Tibial nerve (tissue), 4 donors: ENCODE measurements at regions not wholly inside any gene's neighbourhood (a gene's known extent, or its start where the extent isn't known, plus 50 kb on each side); places are given as distances from the start of the nearest gene placed in this dataset.

ENCODE experiments used
- EP300 ChIP-seq, 2 donors: sonication (generic); formaldehyde crosslinking; IDR thresholded peaks; one replicate each; pipeline ENCODE4 v1.6.1; 2017; ENCODE audit warnings: antibody characterized with exemption in 2 of 2, mild to moderate bottlenecking in 1 of 2
- POLR2A ChIP-seq, 2 donors: fragments of 450-650 bp; IDR thresholded peaks; one replicate each; pipeline ENCODE4 v1.6.1; 2017; ENCODE audit warnings: antibody characterized with exemption in 2 of 2, mild to moderate bottlenecking in 2 of 2, moderate library complexity in 2 of 2
- TF ChIP-seq, protein P1 (sequence below), 5 experiments: fragments of 200-600 bp in 3 of 5; fragments of 450-650 bp in 2 of 5; sonication (generic) in 3 of 5; IDR thresholded peaks; one replicate each; pipeline ENCODE4 v1.5.1; 2016 to 2019; ENCODE audit warnings: antibody characterized with exemption in 5 of 5, mild to moderate bottlenecking in 3 of 5, moderate library complexity in 2 of 5

DNA sequence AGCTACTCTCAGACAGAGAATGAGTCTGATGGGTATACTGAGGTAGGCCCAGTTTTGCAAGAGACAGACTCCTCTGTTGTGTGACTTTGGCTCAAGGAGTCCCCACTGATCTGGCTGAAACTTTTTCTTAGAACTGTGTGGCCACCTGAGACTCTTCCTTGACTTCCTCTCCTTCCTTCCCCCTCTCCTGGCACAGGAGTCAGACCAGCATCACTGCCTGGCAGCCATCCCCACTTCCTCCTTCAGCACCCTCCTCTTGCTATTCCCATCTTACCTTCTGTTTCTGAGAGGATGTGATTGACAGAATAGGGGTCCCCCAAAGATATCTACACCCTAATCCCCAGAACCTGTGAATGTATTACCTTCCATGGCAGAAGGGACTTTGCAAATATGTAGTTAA lies 351.1 kb downstream of the MN1 start:
- TF ChIP-seq, protein P1, sequence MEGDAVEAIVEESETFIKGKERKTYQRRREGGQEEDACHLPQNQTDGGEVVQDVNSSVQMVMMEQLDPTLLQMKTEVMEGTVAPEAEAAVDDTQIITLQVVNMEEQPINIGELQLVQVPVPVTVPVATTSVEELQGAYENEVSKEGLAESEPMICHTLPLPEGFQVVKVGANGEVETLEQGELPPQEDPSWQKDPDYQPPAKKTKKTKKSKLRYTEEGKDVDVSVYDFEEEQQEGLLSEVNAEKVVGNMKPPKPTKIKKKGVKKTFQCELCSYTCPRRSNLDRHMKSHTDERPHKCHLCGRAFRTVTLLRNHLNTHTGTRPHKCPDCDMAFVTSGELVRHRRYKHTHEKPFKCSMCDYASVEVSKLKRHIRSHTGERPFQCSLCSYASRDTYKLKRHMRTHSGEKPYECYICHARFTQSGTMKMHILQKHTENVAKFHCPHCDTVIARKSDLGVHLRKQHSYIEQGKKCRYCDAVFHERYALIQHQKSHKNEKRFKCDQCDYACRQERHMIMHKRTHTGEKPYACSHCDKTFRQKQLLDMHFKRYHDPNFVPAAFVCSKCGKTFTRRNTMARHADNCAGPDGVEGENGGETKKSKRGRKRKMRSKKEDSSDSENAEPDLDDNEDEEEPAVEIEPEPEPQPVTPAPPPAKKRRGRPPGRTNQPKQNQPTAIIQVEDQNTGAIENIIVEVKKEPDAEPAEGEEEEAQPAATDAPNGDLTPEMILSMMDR (IDR thresholded peaks at IDR 0.05) = no peak
- TF ChIP-seq EP300 (IDR thresholded peaks at IDR 0.05) = no peak
- TF ChIP-seq POLR2A (IDR thresholded peaks at IDR 0.05) = no peak
